Ectodermal cell (in vitro differentiated cells): ENCODE measurements at regions not wholly inside any gene's neighbourhood (a gene's known extent, or its start where the extent isn't known, plus 50 kb on each side); places are given as distances from the start of the nearest gene placed in this dataset.
"Not testable (repeated sequence)": the region's sequence is repeated elsewhere in the genome, so short reads cannot be mapped to it uniquely, and the experiment has no call there.

Experiments
- H3K27ac ChIP-seq: 2 replicates; pipeline ENCODE4 v1.7.0; 2013; ENCODE audit warnings: mild to moderate bottlenecking, low read depth, low read length; ENCODE audit not compliant: insufficient read depth, poor library complexity, severe bottlenecking
- H3K27me3 ChIP-seq: 2 replicates; pipeline ENCODE4 v1.7.0; 2013; ENCODE audit warnings: mild to moderate bottlenecking, low read length; ENCODE audit not compliant: insufficient read depth, control insufficient read depth, poor library complexity, severe bottlenecking
- H3K36me3 ChIP-seq: one replicate; pipeline ENCODE4 v1.7.0; 2013; ENCODE audit warnings: low read length; ENCODE audit not compliant: control insufficient read depth, insufficient read depth
- H3K4me1 ChIP-seq: one replicate; pipeline ENCODE4 v1.7.0; 2013; ENCODE audit warnings: low read length; ENCODE audit not compliant: control insufficient read depth, insufficient read depth
- H3K4me3 ChIP-seq: 2 replicates; pipeline ENCODE4 v1.7.0; 2013; ENCODE audit warnings: low read depth, low read length, control low read depth; ENCODE audit not compliant: insufficient read depth
- H3K9me3 ChIP-seq: 2 replicates; pipeline ENCODE4 v1.7.0; 2013; ENCODE audit warnings: mild to moderate bottlenecking, low read length, moderate library complexity; ENCODE audit not compliant: control insufficient read depth
- WGBS, 2 experiments: methylation state at CpG; one replicate each; pipeline ENCODE4 v1.1.7; 2013; ENCODE audit warnings: missing lambda C conversion rate in 2 of 2; 5-methylcytosine and 5-hydroxymethylcytosine counted together

DNA sequence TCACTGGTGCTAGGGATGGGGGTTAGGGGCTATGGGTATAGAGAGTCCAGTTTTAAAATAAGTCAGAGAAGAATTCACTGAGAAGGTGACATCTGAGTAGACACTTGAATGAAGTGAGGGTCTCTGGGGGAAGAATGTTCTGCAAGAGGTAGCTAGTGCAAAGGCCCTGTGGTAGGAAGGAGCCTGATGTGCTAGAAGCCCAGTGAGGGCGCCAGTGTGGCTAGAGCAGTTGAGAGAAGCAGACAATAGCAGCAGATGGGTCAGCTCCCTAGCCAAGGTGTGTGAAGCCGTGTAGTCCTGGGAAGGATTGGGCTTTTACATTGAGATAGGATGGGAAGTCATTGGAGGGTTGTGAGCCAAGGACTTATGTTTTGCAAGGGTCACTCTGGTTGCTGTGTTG, 105.8 kb upstream of the PELI1 start:
- Histone ChIP-seq H3K27me3 (peaks cover 32% of the 10 kb centered on the region), H3K4me3 (no peak overlapping the region), H3K36me3 (no peaks in the 10 kb centered on the region), H3K9me3 (no peaks in the 10 kb centered on the region), H3K4me1 (no peaks in the 10 kb centered on the region), H3K27ac (no peak overlapping the region)
- WGBS, 2 experiments = 92 to 94% methylated on average over 2 of the region's 2 CpGs

DNA sequence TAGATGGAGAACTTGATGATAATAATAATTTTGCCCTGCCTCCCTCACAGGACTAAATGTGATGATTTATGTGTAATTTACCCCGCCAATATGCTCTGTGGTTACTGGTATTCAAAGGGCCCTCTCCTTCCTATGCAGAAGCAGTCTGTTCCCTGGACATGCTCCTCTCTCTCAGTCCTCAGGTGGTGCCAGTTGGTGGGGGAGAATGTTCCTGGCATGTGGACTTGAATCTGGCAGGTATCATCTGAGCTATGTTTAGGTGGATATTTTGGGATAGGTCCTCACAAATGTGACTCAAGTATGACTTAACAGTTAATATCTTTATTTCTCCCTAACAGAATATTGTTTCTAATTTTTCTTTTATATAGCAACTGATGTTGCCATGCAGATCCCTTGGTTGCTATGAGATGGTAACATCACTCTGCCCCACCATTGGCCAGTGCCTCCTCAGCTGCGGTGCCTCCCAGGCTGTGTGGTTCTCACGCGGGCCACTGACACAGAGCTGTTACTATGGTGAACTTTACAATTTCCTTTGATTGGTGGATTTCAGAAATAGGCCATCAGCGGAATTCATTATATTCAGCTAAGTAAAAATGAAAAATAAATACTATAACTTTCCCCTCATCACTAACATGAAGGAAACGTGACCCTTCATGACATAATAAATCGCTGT, 106.7 kb upstream of the PELI1 start:
- no peaks in the 10 kb centered on the region for H3K9me3 ChIP-seq
- peaks cover 32% of the 10 kb centered on the region for H3K27me3 ChIP-seq
- H3K4me1 ChIP-seq = no peaks in the 10 kb centered on the region
- no peak overlapping the region for H3K27ac ChIP-seq
- H3K4me3 ChIP-seq = no peak overlapping the region
- WGBS, 2 experiments = 45 to 47% methylated on average over 6 of the region's 7 CpGs
- H3K36me3 ChIP-seq = no peaks in the 10 kb centered on the region

DNA sequence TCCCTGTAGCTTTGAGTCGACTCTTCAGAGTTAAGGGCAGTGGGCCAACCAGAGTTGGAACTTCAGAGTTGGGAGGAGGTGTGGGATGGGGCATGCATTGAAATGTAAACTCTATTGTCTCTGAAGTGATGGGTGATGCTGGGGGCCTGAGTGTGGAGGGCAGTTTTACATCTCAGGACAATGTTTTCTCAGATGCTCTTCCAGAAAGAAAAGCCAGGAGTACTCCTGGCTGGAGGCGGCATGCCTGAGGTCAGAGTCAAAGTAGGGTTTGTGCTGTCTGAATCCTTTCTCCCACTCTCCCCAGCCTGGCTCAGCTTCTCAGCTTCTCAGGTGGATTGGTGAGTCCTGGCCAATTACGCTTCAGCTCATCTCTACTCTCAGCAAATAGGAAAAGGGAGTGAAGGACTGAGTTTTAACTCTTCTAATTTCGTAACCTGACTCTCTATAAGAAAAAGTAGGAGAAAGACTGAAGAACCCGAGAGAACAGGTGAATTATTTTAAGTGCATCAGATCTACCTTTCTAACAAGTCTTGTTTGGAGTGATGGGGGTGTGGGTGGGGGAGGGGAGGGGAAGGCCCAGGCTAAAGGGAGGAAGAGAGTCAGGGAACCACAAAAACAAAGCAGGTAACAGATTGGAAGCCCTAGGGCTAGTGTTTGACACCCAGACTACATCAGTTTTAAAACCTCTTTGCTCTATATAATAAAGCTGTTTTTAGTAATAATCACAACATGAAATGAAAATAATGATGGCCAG, 107.5 kb upstream of the PELI1 start:
- 29 to 33% methylated on average over 4 to 5 of the region's 5 CpGs for WGBS, 2 experiments
- Histone ChIP-seq H3K27ac (no peak overlapping the region), H3K27me3 (peaks cover 32% of the 10 kb centered on the region), H3K4me1 (no peaks in the 10 kb centered on the region), H3K9me3 (no peaks in the 10 kb centered on the region), H3K36me3 (no peaks in the 10 kb centered on the region), H3K4me3 (no peak overlapping the region)

DNA sequence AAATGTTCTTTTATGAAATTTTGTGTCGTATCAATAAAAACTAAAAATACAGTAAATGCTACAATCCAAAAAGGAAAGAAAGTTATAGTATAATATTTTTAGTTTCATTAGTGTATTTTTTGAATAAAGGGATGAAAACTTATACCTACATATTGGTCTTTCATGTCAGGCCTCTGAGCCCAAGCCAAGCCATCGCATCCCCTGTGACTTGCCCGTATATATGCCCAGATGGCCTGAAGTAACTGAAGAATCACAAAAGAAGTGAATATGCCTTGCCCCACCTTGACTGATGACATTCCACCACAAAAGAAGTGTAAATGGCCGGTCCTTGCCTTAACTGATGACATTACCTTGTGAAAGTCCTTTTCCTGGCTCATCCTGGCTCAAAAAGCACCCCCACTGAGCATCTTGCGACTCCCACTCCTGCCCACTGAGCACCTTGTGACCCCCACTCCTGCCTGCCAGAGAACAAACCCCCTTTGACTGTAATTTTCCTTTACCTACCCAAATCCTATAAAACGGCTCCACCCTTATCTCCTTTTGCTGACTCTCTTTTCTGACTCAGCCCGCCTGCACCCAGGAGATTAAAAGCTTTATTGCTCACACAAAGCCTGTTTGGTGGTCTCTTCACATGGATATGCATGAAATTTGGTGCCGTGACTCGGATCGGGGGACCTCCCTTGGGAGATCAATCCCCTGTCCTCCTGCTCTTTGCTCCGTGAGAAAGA, 108.2 kb upstream of the PELI1 start:
- not testable (repeated sequence) for H3K9me3 ChIP-seq, H3K27ac ChIP-seq, H3K36me3 ChIP-seq, H3K4me1 ChIP-seq, H3K4me3 ChIP-seq
- 19 to 24% methylated on average over 8 of the region's 11 CpGs for WGBS, 2 experiments
- peaks cover 32% of the 10 kb centered on the region for H3K27me3 ChIP-seq

DNA sequence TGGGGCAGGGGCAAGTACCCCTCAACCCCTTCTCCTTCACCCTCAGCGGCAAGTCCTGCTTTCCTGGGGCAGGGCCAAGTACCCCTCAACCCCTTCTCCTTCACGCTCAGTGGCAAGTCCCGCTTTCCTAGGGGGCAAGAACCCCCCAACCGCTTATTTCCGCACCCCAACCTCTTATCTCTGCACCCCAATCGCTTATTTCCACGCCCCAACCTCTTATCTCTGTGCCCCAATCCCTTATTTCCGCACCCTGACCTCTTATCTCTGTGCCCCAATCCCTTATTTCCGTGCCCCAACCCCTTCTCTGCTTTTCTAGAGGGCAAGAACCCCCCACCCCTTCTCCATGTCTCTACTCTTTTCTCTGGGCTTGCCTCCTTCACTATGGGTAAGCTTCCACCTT, 109.2 kb upstream of the PELI1 start:
- 4 to 15% methylated on average over 7 to 8 of the region's 9 CpGs for WGBS, 2 experiments

DNA sequence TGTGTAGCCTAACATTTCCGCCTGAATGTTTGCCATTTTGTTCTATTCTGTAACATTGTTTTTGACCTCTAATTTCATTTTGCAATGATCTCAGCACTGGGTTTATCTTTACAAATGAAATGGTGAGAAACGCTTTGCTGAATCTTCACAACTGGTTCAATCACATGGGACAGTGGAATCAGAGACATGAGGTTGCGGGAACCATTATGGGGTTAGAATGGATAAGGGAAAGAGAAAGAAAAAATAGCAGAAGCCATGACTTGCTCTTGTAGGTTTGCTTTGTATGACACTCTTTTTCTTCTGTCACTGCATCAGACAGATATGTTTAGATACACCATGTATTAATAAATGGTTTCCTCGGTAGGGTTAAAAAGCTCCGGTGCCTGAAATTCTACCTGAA, 114.3 kb upstream of the PELI1 start:
- 76 to 94% methylated on average over 3 to 5 of the region's 5 CpGs for whole genome bisulfite sequencing, 2 experiments
- Histone ChIP-seq H3K36me3 (no peaks in the 10 kb centered on the region), H3K4me1 (peaks cover 9% of the 10 kb centered on the region), H3K27me3 (peaks cover 9% of the 10 kb centered on the region), H3K27ac (no peak overlapping the region), H3K4me3 (no peak overlapping the region), H3K9me3 (no peaks in the 10 kb centered on the region)

More for the DNA sequence above, 109.2 kb upstream of the PELI1 start:
- not testable (repeated sequence) for H3K4me3 ChIP-seq, H3K9me3 ChIP-seq, H3K36me3 ChIP-seq, H3K27ac ChIP-seq, H3K4me1 ChIP-seq
- H3K27me3 ChIP-seq = peaks cover 32% of the 10 kb centered on the region

DNA sequence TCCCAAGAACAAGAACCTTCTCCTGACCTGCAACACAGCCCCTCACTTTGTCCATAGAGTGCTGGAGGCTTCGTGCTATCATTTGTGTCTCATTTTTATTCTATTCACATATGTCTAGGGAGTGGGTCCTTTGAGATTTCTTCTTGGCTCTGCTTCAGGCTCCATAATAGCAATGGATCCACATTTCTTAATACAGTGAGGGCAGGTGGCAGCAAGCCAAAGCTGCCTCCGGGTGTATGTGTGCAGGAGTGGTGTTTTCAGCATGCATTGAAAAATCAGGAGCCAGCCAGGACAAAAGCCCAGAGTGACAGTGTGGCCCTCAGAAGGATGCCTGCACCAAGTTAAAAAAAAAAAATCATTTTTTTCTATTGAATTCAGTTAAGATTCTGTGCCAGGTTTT, 115.1 kb upstream of the PELI1 start:
- Histone ChIP-seq H3K27me3 (peaks cover 6% of the 10 kb centered on the region), H3K4me3 (no peak overlapping the region), H3K27ac (no peak overlapping the region), H3K36me3 (no peaks in the 10 kb centered on the region), H3K4me1 (peaks cover 9% of the 10 kb centered on the region), H3K9me3 (no peaks in the 10 kb centered on the region)
- WGBS, 2 experiments = 88 to 96% methylated on average over 1 to 2 of the region's 2 CpGs

DNA sequence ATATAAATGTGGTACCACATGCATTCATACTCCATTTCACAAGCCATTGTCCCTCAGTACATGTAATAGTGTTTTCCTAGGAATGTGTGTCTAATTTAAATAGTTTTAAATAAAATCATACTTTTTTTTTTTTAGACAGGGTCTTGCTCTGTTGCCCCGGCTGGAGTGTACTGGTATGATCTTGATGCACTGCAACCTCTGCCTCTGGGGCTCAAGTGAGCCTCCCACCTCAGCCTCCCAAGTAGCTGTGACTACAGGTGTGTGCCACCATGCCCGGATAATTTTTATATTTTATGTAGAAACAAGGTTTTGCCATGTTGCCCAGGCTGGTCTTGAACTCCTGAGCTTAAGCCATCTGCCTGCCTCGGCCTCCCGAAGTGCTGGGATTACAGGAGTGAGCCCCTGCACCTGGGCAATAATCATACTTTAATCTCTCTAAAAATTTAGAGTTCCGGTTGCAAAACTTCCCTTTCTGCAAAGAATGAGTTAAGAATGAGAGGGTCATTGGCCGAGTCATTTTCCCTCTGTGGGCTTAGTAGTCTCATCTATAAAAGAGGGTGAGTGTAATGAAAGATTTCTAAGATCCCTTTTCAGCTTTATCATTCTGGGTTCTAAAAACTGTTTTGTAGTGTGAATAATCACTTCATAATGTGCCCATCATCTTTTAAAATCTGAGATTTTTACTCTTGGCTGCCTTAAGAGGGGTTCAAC, 116.0 kb upstream of the PELI1 start:
- Histone ChIP-seq H3K27ac (no peak overlapping the region), H3K9me3 (no peaks in the 10 kb centered on the region), H3K4me3 (no peak overlapping the region), H3K36me3 (no peaks in the 10 kb centered on the region), H3K4me1 (peaks cover 9% of the 10 kb centered on the region), H3K27me3 (no peaks in the 10 kb centered on the region)
- WGBS, 2 experiments = 92 to 94% methylated on average over 6 of the region's 6 CpGs

DNA sequence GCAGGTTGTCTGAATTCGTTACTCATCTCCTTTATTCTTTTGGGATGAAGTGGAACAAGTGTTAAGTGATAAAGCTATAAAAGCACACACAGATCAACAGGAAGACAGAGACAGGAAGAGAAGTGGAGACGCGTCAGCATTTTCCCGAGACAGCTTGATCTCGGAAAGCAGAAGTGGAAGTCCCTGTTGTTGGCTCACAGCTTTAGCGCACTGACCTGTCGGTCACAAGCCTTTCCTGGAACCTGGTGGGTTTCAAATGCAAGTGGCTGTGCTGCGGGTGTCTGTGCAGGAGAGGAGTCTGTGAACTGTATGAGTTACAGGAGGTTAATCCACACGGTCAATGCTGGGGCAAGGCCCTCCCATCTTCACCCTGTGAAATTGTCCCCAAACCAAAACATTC, 116.6 kb upstream of the PELI1 start:
- H3K27ac ChIP-seq = no peak overlapping the region

DNA sequence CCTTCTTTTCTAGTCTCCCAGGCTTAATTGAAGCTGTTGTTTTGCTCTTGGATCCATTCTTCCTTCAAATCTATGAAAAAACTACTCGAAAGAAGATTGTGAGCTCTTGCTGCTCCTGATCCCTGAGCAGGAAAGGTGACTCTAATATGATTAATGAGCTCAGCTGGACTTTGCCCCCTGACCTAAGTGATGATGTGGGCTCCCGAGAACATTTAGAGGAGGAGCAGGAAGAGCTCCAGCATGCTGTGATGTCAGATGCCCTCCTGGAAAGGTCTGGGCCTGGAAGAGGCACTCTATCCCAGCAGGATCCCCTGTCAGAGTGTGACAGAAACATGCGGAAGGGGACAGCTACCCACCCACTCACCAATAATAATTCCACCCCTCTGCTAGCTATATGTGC, 117.9 kb upstream of the PELI1 start:
- Histone ChIP-seq H3K27me3 (no peaks in the 10 kb centered on the region), H3K9me3 (no peaks in the 10 kb centered on the region), H3K27ac (no peak overlapping the region), H3K36me3 (no peaks in the 10 kb centered on the region), H3K4me1 (peaks cover 9% of the 10 kb centered on the region), H3K4me3 (no peak overlapping the region)
- WGBS, 2 experiments = 79 to 87% methylated on average over 3 of the region's 3 CpGs

More for the DNA sequence above, 116.6 kb upstream of the PELI1 start:
- Histone ChIP-seq H3K36me3 (no peaks in the 10 kb centered on the region), H3K4me1 (peaks cover 9% of the 10 kb centered on the region), H3K9me3 (no peaks in the 10 kb centered on the region), H3K27me3 (no peaks in the 10 kb centered on the region), H3K4me3 (no peak overlapping the region)
- WGBS, 2 experiments = 85% methylated on average over 8 to 9 of the region's 9 CpGs
